Body of pancreas (tissue), 4 donors: ENCODE measurements at regions not wholly inside any gene's neighbourhood (a gene's known extent, or its start where the extent isn't known, plus 50 kb on each side); places are given as distances from the start of the nearest gene placed in this dataset.

Experiments
- ATAC-seq: fragments of 150-250 bp; one replicate; pipeline ENCODE4 v1.9.1; 2016
- DNase-seq, 4 donors: peaks; one replicate each; pipeline ENCODE4 v3.0.0-alpha.2; 2019
- H3K27ac ChIP-seq, 4 donors: fragments of 200-600 bp; sonication (generic); 1 replicate in 3 of 4; 2 replicates in 1 of 4; pipeline versions ENCODE4 v1.5.1 to v1.6.1; 2016 to 2019; ENCODE audit warnings: mild to moderate bottlenecking in 1 of 4, mixed read lengths in 1 of 4, moderate library complexity in 1 of 4
- H3K27me3 ChIP-seq, 2 donors: fragments of 200-600 bp; sonication (generic); one replicate each; pipeline ENCODE4 v1.6.0; 2016; ENCODE audit warnings: mild to moderate bottlenecking in 1 of 2
- H3K36me3 ChIP-seq, 2 donors: fragments of 200-600 bp; sonication (generic); replicated peaks in 1 of 2; 2 replicates each; pipeline ENCODE4 v1.5.1; 2016; ENCODE audit warnings: low read depth in 2 of 2; ENCODE audit not compliant: insufficient read depth in 1 of 2
- H3K4me1 ChIP-seq: fragments of 200-600 bp; sonication (generic); one replicate; pipeline ENCODE4 v1.6.0; 2016
- H3K4me3 ChIP-seq, 2 donors: fragments of 200-600 bp; sonication (generic); 1 replicate in 1 of 2; 2 replicates in 1 of 2; pipeline ENCODE4 v1.5.1; 2016 to 2019
- H3K9me3 ChIP-seq, 3 donors: fragments of 200-600 bp; sonication (generic); 1 replicate in 2 of 3; 2 replicates in 1 of 3; pipeline ENCODE4 v1.5.1; 2016
- POLR2A ChIP-seq, 3 donors: fragments of 450-650 bp; IDR thresholded peaks; one replicate each; pipeline ENCODE4 v1.6.1; 2016; ENCODE audit warnings: antibody characterized with exemption in 3 of 3, mild to moderate bottlenecking in 2 of 3
- WGBS, 2 donors: methylation state at CpG; one replicate each; pipeline ENCODE4 v1.1.5; 2017; 5-methylcytosine and 5-hydroxymethylcytosine counted together
- intact Hi-C: fragments of 100-400 bp; cut with DNase I; formaldehyde crosslinking; loops from one replicate; pipeline ENCODE4 v1.15.1; 2023
- TF ChIP-seq, protein P1 (sequence below), 7 experiments: fragments of 450-650 bp in 4 of 7; fragments of 200-600 bp in 3 of 7; sonication (generic) in 3 of 7; IDR thresholded peaks; one replicate each; pipeline ENCODE4 v1.5.1; 2016 to 2019; ENCODE audit warnings: antibody characterized with exemption in 7 of 7

DNA sequence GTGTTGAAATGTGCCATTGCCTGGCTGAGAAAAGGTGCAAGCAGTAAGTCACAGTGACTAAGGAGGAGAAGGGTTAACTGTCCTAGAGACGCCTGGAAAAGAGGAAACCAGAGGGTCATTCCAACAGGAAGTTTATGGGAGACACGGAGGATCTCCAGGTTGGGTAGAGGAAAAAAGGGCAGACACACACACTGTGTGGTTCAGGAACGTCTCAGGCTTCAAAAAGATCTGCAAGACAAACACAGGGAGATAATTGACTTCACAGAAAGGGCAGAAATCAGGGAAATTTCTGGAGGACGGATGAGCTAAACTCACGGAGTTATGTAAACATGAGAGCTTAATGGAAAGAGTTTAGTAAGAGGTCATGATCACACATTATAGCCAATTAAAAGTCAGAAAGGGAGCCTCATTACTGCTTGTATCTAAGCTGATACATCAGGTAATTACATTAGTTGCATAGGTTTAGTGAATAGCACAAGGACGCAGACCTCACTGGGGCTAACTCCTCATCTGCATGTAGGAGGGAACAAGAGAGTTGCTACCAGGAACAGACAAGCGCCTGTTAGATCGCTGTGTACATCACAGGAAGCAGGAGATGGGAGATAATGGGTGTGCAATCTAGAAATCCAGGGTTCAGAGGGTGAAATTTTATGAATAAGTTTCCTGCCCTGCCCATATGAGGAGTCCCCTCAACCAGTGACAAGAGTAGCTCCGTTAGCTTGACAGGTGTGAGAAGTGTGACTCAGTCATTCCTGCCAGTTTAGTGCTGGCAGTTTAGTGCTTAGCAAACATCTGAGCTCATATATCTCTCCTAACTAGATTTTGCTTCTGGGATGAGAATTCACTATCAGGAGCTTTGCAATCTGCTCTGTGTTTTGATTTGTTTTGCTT, 96.6 kb upstream of the TNR start:
- Histone ChIP-seq H3K9me3 (no peaks in the 10 kb centered on the region), H3K27me3 (no peaks in the 10 kb centered on the region), H3K4me1 (no peaks in the 10 kb centered on the region), H3K4me3 (no peak overlapping the region), H3K27ac (no peak overlapping the region), H3K36me3 (no peaks in the 10 kb centered on the region)
- DNase-seq (no peak), ATAC-seq (no peak)
- no peak for TF ChIP-seq POLR2A (IDR thresholded peaks at IDR 0.05)
- TF ChIP-seq, protein P1, sequence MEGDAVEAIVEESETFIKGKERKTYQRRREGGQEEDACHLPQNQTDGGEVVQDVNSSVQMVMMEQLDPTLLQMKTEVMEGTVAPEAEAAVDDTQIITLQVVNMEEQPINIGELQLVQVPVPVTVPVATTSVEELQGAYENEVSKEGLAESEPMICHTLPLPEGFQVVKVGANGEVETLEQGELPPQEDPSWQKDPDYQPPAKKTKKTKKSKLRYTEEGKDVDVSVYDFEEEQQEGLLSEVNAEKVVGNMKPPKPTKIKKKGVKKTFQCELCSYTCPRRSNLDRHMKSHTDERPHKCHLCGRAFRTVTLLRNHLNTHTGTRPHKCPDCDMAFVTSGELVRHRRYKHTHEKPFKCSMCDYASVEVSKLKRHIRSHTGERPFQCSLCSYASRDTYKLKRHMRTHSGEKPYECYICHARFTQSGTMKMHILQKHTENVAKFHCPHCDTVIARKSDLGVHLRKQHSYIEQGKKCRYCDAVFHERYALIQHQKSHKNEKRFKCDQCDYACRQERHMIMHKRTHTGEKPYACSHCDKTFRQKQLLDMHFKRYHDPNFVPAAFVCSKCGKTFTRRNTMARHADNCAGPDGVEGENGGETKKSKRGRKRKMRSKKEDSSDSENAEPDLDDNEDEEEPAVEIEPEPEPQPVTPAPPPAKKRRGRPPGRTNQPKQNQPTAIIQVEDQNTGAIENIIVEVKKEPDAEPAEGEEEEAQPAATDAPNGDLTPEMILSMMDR (IDR thresholded peaks at IDR 0.05), result no peak
- WGBS, 2 donors, result 20 to 30% methylated on average over 9 of the region's 9 CpGs
- intact Hi-C loops, result no loop called here

DNA sequence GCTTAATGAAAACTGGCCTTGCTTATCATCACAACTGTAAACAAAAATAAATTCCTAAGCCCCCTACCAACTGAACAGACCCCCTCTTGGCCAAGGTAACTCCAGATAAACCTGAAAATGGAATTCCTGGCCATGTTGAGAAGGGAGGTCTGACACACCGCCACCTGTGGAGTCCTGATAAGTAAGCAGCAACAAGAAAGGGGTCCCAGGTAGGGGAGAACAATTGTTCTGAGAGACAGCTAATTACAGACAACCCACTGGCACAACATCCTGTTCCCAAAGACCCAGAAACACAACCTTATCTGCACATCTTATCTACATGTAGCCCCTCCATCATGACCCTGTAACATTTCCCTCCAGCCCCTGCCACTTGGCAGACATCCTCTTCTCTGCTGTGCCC, 91.2 kb upstream of the TNR start:
- TF ChIP-seq, protein P1 (IDR thresholded peaks at IDR 0.05), result no peak
- TF ChIP-seq POLR2A (IDR thresholded peaks at IDR 0.05), result no peak
- intact Hi-C loops, result no loop called here
- Histone ChIP-seq H3K36me3 (no peaks in the 10 kb centered on the region), H3K27me3 (no peaks in the 10 kb centered on the region), H3K4me1 (no peaks in the 10 kb centered on the region), H3K27ac (no peak overlapping the region), H3K4me3 (no peak overlapping the region), H3K9me3 (no peaks in the 10 kb centered on the region)
- ATAC-seq (no peak), DNase-seq (no peak)
- 90 to 100% methylated on average over 1 of the region's 1 CpG for WGBS, 2 donors

DNA sequence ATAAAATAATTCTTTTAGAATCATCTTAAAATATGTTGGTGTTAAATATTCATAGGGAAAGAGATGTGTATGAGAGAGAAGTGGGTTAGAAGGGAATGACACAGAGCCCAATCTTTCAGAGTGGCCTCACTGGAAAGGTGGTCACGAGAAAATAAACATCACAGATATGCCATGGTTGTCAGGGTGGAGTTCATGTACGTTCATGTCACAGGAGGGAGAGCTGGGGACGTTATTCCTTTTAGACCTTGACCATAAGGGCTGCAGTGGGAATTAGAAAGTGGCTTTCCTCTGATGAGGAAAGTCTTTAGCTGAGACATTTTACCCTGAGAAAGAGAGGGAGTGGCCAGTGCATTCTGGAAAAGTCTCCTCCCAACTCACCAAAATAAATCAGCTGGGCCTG, 90.6 kb upstream of the TNR start:
- TF ChIP-seq POLR2A (IDR thresholded peaks at IDR 0.05), result no peak
- TF ChIP-seq, protein P1 (IDR thresholded peaks at IDR 0.05), result no peak
- H3K27ac ChIP-seq, result no peak overlapping the region

DNA sequence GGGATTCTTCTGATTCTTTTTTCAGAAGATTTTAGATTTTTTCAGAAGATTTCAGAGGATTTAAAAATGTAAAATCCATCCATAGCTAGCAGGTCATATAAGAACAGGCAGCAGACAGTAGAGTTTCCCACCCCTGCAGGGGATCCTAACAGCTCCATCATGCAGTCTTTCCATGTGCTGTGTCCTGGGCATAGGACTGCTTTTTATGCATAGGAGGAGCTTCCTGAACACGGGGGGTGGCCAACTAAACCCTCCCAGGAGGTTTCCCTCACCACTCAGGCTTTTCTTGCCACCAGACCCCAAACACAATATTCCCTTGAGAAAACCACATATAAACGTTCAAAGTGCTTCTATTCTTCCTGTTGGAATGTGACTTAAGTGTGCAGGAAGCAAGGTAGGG, 90.1 kb upstream of the TNR start:
- Histone ChIP-seq H3K27ac (no peak overlapping the region), H3K9me3 (no peaks in the 10 kb centered on the region), H3K4me1 (no peaks in the 10 kb centered on the region), H3K4me3 (no peak overlapping the region), H3K27me3 (no peaks in the 10 kb centered on the region), H3K36me3 (no peaks in the 10 kb centered on the region)
- WGBS, 2 donors, result 12 to 22% methylated on average over 2 of the region's 2 CpGs
- TF ChIP-seq POLR2A (IDR thresholded peaks at IDR 0.05), result no peak
- TF ChIP-seq, protein P1 (IDR thresholded peaks at IDR 0.05), result no peak
- DNase-seq (no peak), ATAC-seq (no peak)
- intact Hi-C loops, result no loop called here

More for the DNA sequence above, 90.6 kb upstream of the TNR start:
- 59 to 62% methylated on average over 3 of the region's 3 CpGs for WGBS, 2 donors
- Histone ChIP-seq H3K27me3 (no peaks in the 10 kb centered on the region), H3K4me3 (no peak overlapping the region), H3K9me3 (no peaks in the 10 kb centered on the region), H3K36me3 (no peaks in the 10 kb centered on the region), H3K4me1 (no peaks in the 10 kb centered on the region)
- no peak for ATAC-seq
- intact Hi-C loops, result no loop called here
- no peak for DNase-seq

DNA sequence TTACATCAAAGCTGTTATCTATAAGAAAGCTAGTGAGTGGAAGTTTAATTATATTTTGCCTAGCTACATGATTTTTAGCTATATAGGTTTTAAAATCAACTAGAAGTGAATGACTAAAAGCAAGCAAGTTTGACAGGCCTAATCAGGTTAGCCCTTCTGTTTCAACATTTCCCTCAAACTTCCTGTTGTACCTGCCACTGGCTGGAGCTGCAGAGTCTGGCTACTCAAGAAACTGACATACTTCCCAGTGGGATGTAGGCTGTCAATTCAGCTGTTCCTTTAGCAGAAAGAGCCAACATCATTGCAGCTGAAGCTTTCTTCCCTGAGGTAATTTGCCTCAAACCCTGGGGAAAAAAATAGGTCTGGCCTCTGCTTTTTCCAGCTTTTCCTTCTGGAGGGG, 87.1 kb upstream of the TNR start:
- no peak for ATAC-seq
- no peaks in the 10 kb centered on the region for H3K4me1 ChIP-seq
- no peaks in the 10 kb centered on the region for H3K9me3 ChIP-seq
- intact Hi-C loops, result no loop called here
- H3K27me3 ChIP-seq, result no peaks in the 10 kb centered on the region
- no peak overlapping the region for H3K27ac ChIP-seq
- TF ChIP-seq, protein P1 (IDR thresholded peaks at IDR 0.05), result no peak
- TF ChIP-seq POLR2A (IDR thresholded peaks at IDR 0.05), result no peak
- H3K36me3 ChIP-seq, result no peaks in the 10 kb centered on the region
- no peak for DNase-seq
- H3K4me3 ChIP-seq, result no peak overlapping the region
